ENCODE measurements at regions not wholly inside any gene's neighbourhood (a gene's known extent, or its start where the extent isn't known, plus 50 kb on each side); places are given as distances from the start of the nearest gene placed in this dataset.
A peak's percentile ranks its signal among the peaks of the same experiment; 100 is the strongest.

- 38% methylated on average over 2 of the region's 2 CpGs for WGBS (ENCODE audit: insufficient coverage, low coverage, low lambda C conversion rate, missing lambda C conversion rate)
- DNase-seq, result no peak
- TF ChIP-seq CTCF (IDR thresholded peaks at IDR 0.05), result no peak
- no peak for TF ChIP-seq POLR2A (IDR thresholded peaks at IDR 0.05)
- Histone ChIP-seq H3K4me1 (no peaks in the 10 kb centered on the region), H3K27me3 (no peaks in the 10 kb centered on the region), H3K27ac (no peak overlapping the region), H3K9me3 (no peaks in the 10 kb centered on the region), H3K36me3 (no peaks in the 10 kb centered on the region), H3K4me3 (no peak overlapping the region)
- intact Hi-C loops (cut with DNase I), result no loop called here
- peak in 1 of 4 donors; percentile 54 for ATAC-seq
These were observed 60.8 kb upstream of the CTSC start for GRCh38 chr11:88398372-88398771.

GRCh38 chr11:88390254-88390653, 52.7 kb upstream of the CTSC start:
- Histone ChIP-seq H3K27ac (no peak overlapping the region), H3K4me1 (no peaks in the 10 kb centered on the region), H3K27me3 (no peaks in the 10 kb centered on the region), H3K9me3 (no peaks in the 10 kb centered on the region), H3K36me3 (no peaks in the 10 kb centered on the region), H3K4me3 (no peak overlapping the region)
- 93% methylated on average over 1 of the region's 1 CpG for WGBS (ENCODE audit: insufficient coverage, low coverage, low lambda C conversion rate, missing lambda C conversion rate)
- TF ChIP-seq POLR2A (IDR thresholded peaks at IDR 0.05) (no peak), CTCF (IDR thresholded peaks at IDR 0.05) (no peak)
- ATAC-seq (no peak), DNase-seq (no peak)
- intact Hi-C loops (cut with DNase I), result no loop called here

- ATAC-seq (no peak), DNase-seq (no peak)
- no peaks in the 10 kb centered on the region for H3K27me3 ChIP-seq
- no peak overlapping the region for H3K27ac ChIP-seq
- no peak overlapping the region for H3K4me3 ChIP-seq
- no peaks in the 10 kb centered on the region for H3K9me3 ChIP-seq
- H3K4me1 ChIP-seq, result no peaks in the 10 kb centered on the region
- H3K36me3 ChIP-seq, result no peaks in the 10 kb centered on the region
- TF ChIP-seq POLR2A (IDR thresholded peaks at IDR 0.05), result no peak
- no peak for TF ChIP-seq CTCF (IDR thresholded peaks at IDR 0.05)
- intact Hi-C loops (cut with DNase I), result no loop called here
These were observed 50.4 kb upstream of the CTSC start for GRCh38 chr11:88387957-88388356.
